Neural cell (in vitro differentiated cells): ENCODE measurements at regions not wholly inside any gene's neighbourhood (a gene's known extent, or its start where the extent isn't known, plus 50 kb on each side); places are given as distances from the start of the nearest gene placed in this dataset.

Source experiments
- H2AFZ ChIP-seq: fragments of 200-600, 300-800 bp; sonication (generic), shearing (Covaris generic); 2 replicates; pipeline ENCODE4 v1.6.0; 2014; ENCODE audit warnings: low read depth, mild to moderate bottlenecking, antibody characterized with exemption, low read length, moderate library complexity
- H3F3A ChIP-seq: fragments of 200-600 bp; shearing (Covaris generic); 2 replicates; pipeline ENCODE4 v1.6.1; 2016; ENCODE audit warnings: mild to moderate bottlenecking, moderate library complexity, mixed read lengths, antibody characterized with exemption, low read length; ENCODE audit not compliant: insufficient read depth, poor library complexity, severe bottlenecking
- H3K27ac ChIP-seq: fragments of 200-600, 300-800 bp; sonication (generic), shearing (Covaris generic); 2 replicates; pipeline ENCODE4 v1.5.1; 2014; ENCODE audit warnings: mild to moderate bottlenecking, low read length, moderate library complexity
- H3K27me3 ChIP-seq: fragments of 300-800, 200-600 bp; sonication (generic), shearing (Covaris generic); 2 replicates; pipeline ENCODE4 v1.6.0; 2014; ENCODE audit warnings: mild to moderate bottlenecking, low read depth, low read length, moderate library complexity; ENCODE audit not compliant: insufficient read depth
- H3K36me3 ChIP-seq: fragments of 300-800, 200-600 bp; sonication (generic), shearing (Covaris generic); 2 replicates; pipeline ENCODE4 v1.5.1; 2014; ENCODE audit warnings: mild to moderate bottlenecking, antibody characterized with exemption, low read length, moderate library complexity; ENCODE audit not compliant: insufficient read depth
- H3K4me2 ChIP-seq: fragments of 300-800, 200-600 bp; sonication (generic), shearing (Covaris generic); 2 replicates; pipeline ENCODE4 v1.6.0; 2014; ENCODE audit warnings: mild to moderate bottlenecking, low read length
- H3K4me3 ChIP-seq: fragments of 300-800, 200-600 bp; sonication (generic), shearing (Covaris generic); 2 replicates; pipeline ENCODE4 v1.5.1; 2014; ENCODE audit warnings: mild to moderate bottlenecking, low read length, moderate library complexity
- H3K79me2 ChIP-seq: fragments of 200-600 bp; shearing (Covaris generic); replicated peaks from 2 replicates; pipeline ENCODE4 v1.6.0; 2014; ENCODE audit warnings: mild to moderate bottlenecking, low read length, moderate library complexity; ENCODE audit not compliant: insufficient read depth
- H3K9ac ChIP-seq: fragments of 300-800, 200-600 bp; sonication (generic), shearing (Covaris generic); 2 replicates; pipeline ENCODE4 v1.6.1; 2016; ENCODE audit warnings: mild to moderate bottlenecking, low read length, mixed read lengths
- H3K9me2 ChIP-seq: fragments of 200-600 bp; shearing (Covaris generic); 2 replicates; pipeline ENCODE4 v1.6.1; 2016; ENCODE audit warnings: mild to moderate bottlenecking, low read length, mixed read lengths; ENCODE audit not compliant: insufficient read depth
- H3K9me3 ChIP-seq: fragments of 200-600, 300-800 bp; sonication (generic), shearing (Covaris generic); 2 replicates; pipeline ENCODE4 v1.6.1; 2016; ENCODE audit warnings: mild to moderate bottlenecking, mixed run types, low read length, moderate library complexity, mixed read lengths
- H4K20me1 ChIP-seq: fragments of 200-600 bp; shearing (Covaris generic); 2 replicates; pipeline ENCODE4 v1.6.1; 2016; ENCODE audit warnings: mild to moderate bottlenecking, mixed run types; ENCODE audit not compliant: insufficient read depth
- EP300 ChIP-seq: fragments of 450-650 bp; conservative IDR thresholded peaks from 2 replicates; pipeline ENCODE4 v1.6.1; 2014; ENCODE audit warnings: antibody characterized with exemption, mild to moderate bottlenecking, moderate library complexity; ENCODE audit not compliant: poor library complexity, severe bottlenecking
- EZH2 ChIP-seq: fragments of 200-600, 300-800 bp; shearing (Covaris generic), sonication (generic); IDR thresholded peaks from 2 replicates; pipeline ENCODE4 v1.6.1; 2014; ENCODE audit warnings: antibody characterized with exemption, low read length, borderline replicate concordance, mild to moderate bottlenecking; ENCODE audit not compliant: insufficient read depth, poor library complexity, severe bottlenecking
- MXI1 ChIP-seq: fragments of 450-650 bp; conservative IDR thresholded peaks from 2 replicates; pipeline ENCODE4 v1.6.1; 2014; ENCODE audit warnings: antibody characterized with exemption, mild to moderate bottlenecking; ENCODE audit not compliant: poor library complexity, severe bottlenecking
- SMC3 ChIP-seq: fragments of 450-650 bp; conservative IDR thresholded peaks from 2 replicates; pipeline ENCODE4 v1.6.1; 2014; ENCODE audit warnings: antibody characterized with exemption, mild to moderate bottlenecking, moderate library complexity; ENCODE audit not compliant: poor library complexity
- TF ChIP-seq, protein P1 (sequence below): IDR thresholded peaks from 2 replicates; pipeline ENCODE4 v1.6.1; 2012; ENCODE audit warnings: borderline replicate concordance
- TF ChIP-seq, protein P2 (sequence below): fragments of 450-650 bp; IDR thresholded peaks from 2 replicates; pipeline ENCODE4 v1.5.1; 2014; ENCODE audit warnings: antibody characterized with exemption, mild to moderate bottlenecking, moderate library complexity; ENCODE audit not compliant: poor library complexity, severe bottlenecking

DNA sequence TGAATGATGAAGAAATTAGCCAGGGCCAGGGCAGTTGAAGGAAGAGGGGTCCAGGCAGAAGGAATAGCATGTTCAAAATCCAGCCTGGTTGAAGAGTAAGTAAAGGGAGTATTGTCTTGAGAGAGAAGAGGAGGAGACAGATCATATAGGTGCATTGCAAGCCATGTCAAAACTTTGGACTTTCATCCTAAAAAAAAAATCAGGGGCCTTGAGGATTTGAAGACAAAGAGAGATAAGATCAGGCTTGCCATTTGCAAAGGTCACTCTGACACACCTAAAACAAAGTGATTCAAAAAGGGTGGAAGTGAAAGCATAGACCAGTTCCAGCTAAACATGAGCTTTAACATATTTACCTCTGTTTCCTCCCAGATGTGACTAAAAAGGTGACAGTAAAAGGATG is 95.7 kb upstream of the DRD2 start:
- Histone ChIP-seq H3K4me2 (no peak overlapping the region), H3K79me2 (no peaks in the 10 kb centered on the region), H3K36me3 (no peaks in the 10 kb centered on the region)

DNA sequence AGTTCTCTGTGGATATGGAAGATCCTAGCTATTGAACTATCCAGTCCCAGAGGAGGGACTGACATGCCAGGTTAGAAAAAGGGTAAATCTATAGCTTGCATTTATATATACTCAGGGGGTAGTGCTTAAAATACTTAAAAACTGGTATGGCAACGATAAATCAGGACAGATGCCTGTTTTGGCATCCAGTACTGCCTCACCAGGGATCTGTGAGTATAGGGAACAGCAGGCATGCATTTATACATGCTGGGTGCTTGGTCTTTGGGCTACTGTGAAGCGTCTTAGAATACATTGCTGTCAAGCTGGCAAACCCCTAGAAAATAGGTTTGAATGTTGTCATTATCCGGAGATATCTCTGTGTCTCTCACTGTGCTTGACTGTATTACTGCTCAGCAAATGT is 94.2 kb upstream of the DRD2 start:
- no peaks in the 10 kb centered on the region for H3K79me2 ChIP-seq
- no peaks in the 10 kb centered on the region for H3K27me3 ChIP-seq
- no peak for TF ChIP-seq EP300
- TF ChIP-seq MXI1 = no peak
- TF ChIP-seq, protein P1, sequence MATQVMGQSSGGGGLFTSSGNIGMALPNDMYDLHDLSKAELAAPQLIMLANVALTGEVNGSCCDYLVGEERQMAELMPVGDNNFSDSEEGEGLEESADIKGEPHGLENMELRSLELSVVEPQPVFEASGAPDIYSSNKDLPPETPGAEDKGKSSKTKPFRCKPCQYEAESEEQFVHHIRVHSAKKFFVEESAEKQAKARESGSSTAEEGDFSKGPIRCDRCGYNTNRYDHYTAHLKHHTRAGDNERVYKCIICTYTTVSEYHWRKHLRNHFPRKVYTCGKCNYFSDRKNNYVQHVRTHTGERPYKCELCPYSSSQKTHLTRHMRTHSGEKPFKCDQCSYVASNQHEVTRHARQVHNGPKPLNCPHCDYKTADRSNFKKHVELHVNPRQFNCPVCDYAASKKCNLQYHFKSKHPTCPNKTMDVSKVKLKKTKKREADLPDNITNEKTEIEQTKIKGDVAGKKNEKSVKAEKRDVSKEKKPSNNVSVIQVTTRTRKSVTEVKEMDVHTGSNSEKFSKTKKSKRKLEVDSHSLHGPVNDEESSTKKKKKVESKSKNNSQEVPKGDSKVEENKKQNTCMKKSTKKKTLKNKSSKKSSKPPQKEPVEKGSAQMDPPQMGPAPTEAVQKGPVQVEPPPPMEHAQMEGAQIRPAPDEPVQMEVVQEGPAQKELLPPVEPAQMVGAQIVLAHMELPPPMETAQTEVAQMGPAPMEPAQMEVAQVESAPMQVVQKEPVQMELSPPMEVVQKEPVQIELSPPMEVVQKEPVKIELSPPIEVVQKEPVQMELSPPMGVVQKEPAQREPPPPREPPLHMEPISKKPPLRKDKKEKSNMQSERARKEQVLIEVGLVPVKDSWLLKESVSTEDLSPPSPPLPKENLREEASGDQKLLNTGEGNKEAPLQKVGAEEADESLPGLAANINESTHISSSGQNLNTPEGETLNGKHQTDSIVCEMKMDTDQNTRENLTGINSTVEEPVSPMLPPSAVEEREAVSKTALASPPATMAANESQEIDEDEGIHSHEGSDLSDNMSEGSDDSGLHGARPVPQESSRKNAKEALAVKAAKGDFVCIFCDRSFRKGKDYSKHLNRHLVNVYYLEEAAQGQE = no peak
- TF ChIP-seq, protein P2, sequence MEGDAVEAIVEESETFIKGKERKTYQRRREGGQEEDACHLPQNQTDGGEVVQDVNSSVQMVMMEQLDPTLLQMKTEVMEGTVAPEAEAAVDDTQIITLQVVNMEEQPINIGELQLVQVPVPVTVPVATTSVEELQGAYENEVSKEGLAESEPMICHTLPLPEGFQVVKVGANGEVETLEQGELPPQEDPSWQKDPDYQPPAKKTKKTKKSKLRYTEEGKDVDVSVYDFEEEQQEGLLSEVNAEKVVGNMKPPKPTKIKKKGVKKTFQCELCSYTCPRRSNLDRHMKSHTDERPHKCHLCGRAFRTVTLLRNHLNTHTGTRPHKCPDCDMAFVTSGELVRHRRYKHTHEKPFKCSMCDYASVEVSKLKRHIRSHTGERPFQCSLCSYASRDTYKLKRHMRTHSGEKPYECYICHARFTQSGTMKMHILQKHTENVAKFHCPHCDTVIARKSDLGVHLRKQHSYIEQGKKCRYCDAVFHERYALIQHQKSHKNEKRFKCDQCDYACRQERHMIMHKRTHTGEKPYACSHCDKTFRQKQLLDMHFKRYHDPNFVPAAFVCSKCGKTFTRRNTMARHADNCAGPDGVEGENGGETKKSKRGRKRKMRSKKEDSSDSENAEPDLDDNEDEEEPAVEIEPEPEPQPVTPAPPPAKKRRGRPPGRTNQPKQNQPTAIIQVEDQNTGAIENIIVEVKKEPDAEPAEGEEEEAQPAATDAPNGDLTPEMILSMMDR = no peak
- no peak for TF ChIP-seq EZH2
- no peak for TF ChIP-seq SMC3
- no peak overlapping the region for H2AFZ ChIP-seq
- H3F3A ChIP-seq = no peaks in the 10 kb centered on the region
- H3K9ac ChIP-seq = no peak overlapping the region
- H3K27ac ChIP-seq = no peak overlapping the region
- H3K4me2 ChIP-seq = no peak overlapping the region
- no peaks in the 10 kb centered on the region for H4K20me1 ChIP-seq
- H3K36me3 ChIP-seq = no peaks in the 10 kb centered on the region
- H3K9me3 ChIP-seq = no peaks in the 10 kb centered on the region
- no peak overlapping the region for H3K4me3 ChIP-seq
- H3K9me2 ChIP-seq = no peaks in the 10 kb centered on the region

More for the DNA sequence above, 95.7 kb upstream of the DRD2 start:
- Histone ChIP-seq H3F3A (no peaks in the 10 kb centered on the region), H3K9me3 (no peaks in the 10 kb centered on the region), H2AFZ (no peak overlapping the region), H3K4me3 (no peak overlapping the region), H3K27ac (no peak overlapping the region), H4K20me1 (no peaks in the 10 kb centered on the region), H3K27me3 (no peaks in the 10 kb centered on the region), H3K9me2 (no peaks in the 10 kb centered on the region), H3K9ac (no peak overlapping the region)
- TF ChIP-seq, protein P2 = no peak
